GM13977 (cell line): ENCODE measurements at regions not wholly inside any gene's neighbourhood (a gene's known extent, or its start where the extent isn't known, plus 50 kb on each side); places are given as distances from the start of the nearest gene placed in this dataset.

Experiments
- DNase-seq: peaks from one replicate; pipeline ENCODE4 v3.0.0; 2012; ENCODE audit warnings: low spot score
- in situ Hi-C: fragments of 300-500 bp; cut with MboI; formaldehyde crosslinking; loops from one replicate; pipeline ENCODE4 v1.12.0; 2022; ENCODE audit warnings: low sequenced_read_pairs, low pct_unique_long_range_greater_than_20kb, mixed read lengths, inconsistent platforms; ENCODE audit not compliant: unreplicated experiment
- TF ChIP-seq, protein P1 (sequence below): IDR thresholded peaks from 2 replicates; pipeline ENCODE4 v1.5.1; 2012; ENCODE audit warnings: mild to moderate bottlenecking, control low read depth; ENCODE audit not compliant: insufficient read depth; ENCODE audit errors: extremely low read depth, missing control alignments

DNA sequence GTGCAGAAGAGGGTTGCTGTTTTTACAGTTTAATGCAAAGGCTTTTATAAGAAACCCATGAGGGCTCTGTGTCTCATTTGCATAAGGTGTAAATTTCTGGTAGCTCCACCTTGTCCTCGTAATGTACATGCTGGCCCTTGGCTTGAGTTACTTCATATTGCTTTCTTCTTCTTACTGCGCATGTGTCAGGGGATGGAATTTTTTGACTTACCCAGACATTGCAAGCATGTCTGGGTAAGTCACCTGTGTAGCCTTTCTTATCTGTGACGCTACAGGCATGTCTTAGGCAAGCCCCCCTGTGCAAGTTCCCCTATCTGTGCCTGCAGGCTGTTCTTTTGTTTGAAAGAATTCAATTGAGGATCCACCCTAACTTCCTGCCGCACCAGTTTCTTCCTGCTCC lies 274.2 kb downstream of the ETNK1 start:
- in situ Hi-C loops, result no loop called here
- no peak for DNase-seq
- TF ChIP-seq, protein P1, sequence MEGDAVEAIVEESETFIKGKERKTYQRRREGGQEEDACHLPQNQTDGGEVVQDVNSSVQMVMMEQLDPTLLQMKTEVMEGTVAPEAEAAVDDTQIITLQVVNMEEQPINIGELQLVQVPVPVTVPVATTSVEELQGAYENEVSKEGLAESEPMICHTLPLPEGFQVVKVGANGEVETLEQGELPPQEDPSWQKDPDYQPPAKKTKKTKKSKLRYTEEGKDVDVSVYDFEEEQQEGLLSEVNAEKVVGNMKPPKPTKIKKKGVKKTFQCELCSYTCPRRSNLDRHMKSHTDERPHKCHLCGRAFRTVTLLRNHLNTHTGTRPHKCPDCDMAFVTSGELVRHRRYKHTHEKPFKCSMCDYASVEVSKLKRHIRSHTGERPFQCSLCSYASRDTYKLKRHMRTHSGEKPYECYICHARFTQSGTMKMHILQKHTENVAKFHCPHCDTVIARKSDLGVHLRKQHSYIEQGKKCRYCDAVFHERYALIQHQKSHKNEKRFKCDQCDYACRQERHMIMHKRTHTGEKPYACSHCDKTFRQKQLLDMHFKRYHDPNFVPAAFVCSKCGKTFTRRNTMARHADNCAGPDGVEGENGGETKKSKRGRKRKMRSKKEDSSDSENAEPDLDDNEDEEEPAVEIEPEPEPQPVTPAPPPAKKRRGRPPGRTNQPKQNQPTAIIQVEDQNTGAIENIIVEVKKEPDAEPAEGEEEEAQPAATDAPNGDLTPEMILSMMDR, result no peak

DNA sequence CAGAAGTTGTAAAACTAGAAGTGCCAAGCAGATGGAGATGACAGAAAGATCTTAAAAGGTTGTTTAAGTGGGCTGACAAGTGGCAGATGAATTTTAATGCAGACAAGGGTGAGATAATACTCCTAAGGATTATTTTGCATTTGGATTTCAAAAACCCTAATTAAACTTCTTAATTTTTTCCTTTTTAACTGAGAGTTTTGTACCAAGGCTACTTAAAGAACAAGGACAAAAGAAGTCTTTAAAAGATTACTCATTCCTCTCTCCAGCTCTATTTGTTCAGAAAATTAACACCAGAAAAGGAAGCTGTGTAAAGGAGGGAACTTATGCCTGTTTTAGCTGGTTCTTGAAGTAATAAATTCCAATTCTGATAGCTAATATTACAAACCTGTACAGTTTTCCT lies 275.4 kb downstream of the ETNK1 start:
- DNase-seq, result no peak
- TF ChIP-seq, protein P1, result no peak
- in situ Hi-C loops, result no loop called here

DNA sequence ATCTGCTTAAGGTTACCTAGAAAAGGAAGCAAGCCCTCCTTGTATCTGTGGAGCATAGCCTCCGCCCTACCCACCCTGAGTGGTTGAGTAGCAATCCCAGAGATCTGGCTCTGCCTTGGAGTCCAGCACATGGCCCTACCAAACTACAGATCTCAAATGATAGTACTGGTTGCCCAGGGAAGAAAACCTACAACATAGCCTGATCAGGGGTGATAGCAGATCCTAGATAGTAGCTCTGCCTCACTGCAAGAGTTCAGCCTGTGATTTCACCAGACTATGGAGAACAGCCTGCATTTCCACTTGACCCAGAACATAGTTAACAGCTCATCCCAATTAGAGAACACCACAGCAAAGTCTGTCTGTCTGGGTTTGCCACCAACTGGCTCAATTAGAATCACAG lies 279.5 kb downstream of the ETNK1 start:
- in situ Hi-C loops, result no loop called here
- TF ChIP-seq, protein P1, result no peak
- DNase-seq, result no peak

DNA sequence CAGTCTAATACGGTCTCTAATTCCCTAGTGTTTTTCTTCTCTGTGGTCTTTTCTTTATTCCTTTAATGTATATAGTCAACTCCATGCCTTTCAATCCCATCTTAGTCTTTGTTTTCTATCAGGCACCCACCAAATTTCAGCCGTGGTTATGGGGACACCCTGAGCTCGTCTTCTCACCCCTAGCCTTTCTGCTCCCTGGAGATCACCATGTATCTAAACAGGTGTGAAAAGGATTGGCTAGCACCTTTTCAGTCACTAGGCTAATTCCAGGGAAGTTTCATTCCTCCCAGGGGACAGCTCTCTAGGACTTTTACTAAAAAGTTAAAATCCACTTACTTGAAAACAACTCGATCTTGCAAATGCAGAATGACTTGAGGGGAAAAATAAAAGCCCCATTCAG lies 291.3 kb downstream of the ETNK1 start:
- in situ Hi-C loops, result no loop called here
- TF ChIP-seq, protein P1, result no peak
- no peak for DNase-seq

DNA sequence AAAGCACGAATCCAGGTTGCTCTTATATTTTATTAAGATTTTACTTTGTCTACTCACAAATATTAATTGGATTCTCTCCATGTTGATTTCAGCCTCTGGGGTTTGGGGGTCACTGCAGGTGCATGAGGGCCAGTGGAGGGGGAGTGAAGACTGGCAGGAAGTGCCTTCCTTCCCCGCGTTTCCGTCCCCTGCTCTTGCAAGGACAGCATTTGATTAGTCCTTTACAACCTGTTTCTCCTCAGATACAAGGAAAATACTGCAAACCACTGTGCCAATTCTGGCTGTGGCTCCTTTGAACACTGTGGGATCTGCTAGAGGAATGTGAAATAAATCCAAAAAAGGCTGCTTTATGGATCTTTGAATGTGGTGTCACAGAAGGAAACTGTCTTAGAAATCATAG lies 291.8 kb downstream of the ETNK1 start:
- no peak for DNase-seq
- in situ Hi-C loops, result no loop called here
- TF ChIP-seq, protein P1, result no peak

DNA sequence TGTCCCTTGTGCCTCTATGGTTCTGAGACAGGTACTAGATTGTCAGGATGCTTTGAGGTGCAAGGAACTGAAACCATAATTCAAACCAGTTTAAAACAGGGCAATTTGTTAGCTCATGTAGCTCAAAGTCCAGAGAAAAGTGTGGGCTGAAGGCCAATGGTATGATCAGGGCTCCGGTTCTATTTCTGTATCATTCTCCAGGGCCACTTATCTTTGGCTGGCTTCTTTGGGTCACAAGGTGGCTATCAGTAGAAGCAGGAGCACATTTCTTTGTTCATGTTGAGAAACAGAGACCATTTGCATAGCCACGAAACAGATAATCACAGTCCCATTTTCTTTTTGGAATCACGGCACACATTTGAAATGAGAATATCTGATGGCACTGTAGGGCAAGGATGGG lies 294.9 kb downstream of the ETNK1 start:
- no peak for DNase-seq
- TF ChIP-seq, protein P1, result no peak
- in situ Hi-C loops, result no loop called here

DNA sequence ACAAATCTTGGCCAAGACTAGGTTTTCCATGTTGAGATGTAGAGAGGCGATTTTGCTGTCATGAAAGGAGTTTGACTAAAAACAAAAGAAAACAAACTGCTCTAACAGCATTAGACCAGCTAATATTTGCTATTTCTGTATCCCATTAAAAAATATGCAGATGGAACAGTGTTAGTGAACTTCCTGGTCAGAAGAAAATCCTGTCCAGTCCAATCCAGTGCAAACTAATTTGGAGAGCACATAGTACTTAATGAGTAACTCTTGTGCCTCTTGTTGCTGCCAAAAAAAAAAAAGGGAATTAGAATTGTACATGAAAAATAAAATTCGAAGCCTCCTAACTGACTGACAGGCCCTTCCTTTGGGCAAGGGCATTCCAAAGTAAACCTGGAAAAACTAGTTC lies 298.8 kb downstream of the ETNK1 start:
- DNase-seq, result no peak
- TF ChIP-seq, protein P1, result no peak
- in situ Hi-C loops, result no loop called here
